ENCODE measurements at regions not wholly inside any gene's neighbourhood (a gene's known extent, or its start where the extent isn't known, plus 50 kb on each side); places are given as distances from the start of the nearest gene placed in this dataset.

DNA sequence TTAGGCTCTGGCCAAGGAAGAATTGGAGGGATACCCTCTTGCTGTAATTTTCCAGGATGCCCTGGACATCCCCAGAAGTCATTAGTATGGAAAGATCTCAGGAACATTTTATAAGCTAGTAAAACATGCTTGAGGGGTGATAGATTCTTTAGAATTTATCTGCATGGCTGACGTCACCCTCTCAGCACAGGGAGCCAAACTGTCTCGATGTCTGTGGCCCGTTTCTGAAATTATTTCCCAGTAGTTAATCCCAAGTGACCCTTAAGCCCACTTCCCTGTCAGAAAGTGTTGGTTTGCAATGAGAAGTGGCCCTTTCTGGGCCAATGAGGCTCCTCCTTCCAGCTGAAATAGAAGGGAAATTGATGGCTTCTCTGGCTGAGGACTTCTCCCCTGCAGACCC, 184.5 kb upstream of the BMPER start:
- Mint-ChIP-seq H3K4me1 (no peaks in the 10 kb centered on the region), H3K27me3 (peaks cover 3% of the 10 kb centered on the region), H3K27ac (no peak overlapping the region), H3K4me3 (no peak overlapping the region), H3K9me3 (ENCODE audit: insufficient read depth) (no peaks in the 10 kb centered on the region)
- Histone ChIP-seq H2AFZ (ENCODE audit: insufficient read depth, low read depth, low read length, poor library complexity, severe bottlenecking) (no peak overlapping the region), H3K9me3 (ENCODE audit: control extremely low read depth in 1 of 3, control insufficient read depth in 2 of 3, insufficient read depth in 1 of 3, low read length in 2 of 3) (no peaks in the 10 kb centered on the region), H4K20me1 (ENCODE audit: control insufficient read depth, insufficient read depth, low read length, poor library complexity, severe bottlenecking) (no peaks in the 10 kb centered on the region), H3K79me2 (ENCODE audit: control insufficient read depth, insufficient read depth, low read length) (no peaks in the 10 kb centered on the region), H3K4me1 (ENCODE audit: control insufficient read depth in 2 of 2, insufficient read depth in 2 of 2, low read length in 2 of 2) (no peaks in the 10 kb centered on the region), H3K27ac (ENCODE audit: low read length in 2 of 2) (no peak overlapping the region), H3K36me3 (replicated peaks in 1 of 2; ENCODE audit: control extremely low read depth in 1 of 2, control insufficient read depth in 1 of 2, extremely low read depth in 1 of 2, insufficient read depth in 2 of 2, low read length in 1 of 2) (no peaks in the 10 kb centered on the region), H3K4me2 (replicated peaks; ENCODE audit: low read depth, low read length, poor library complexity, severe bottlenecking) (no peak overlapping the region), H3K4me3 (ENCODE audit: control extremely low read depth in 1 of 5, extremely low read depth in 1 of 5, insufficient read depth in 1 of 5, low read depth in 2 of 5, low read length in 4 of 5) (no peak overlapping the region), H3K9ac (ENCODE audit: low read length) (no peak overlapping the region), H3K27me3 (replicated peaks in 1 of 4; ENCODE audit: control extremely low read depth in 1 of 4, control insufficient read depth in 3 of 4, insufficient read depth in 4 of 4, low read length in 3 of 4) (no peaks in the 10 kb centered on the region)
- POLR2A ChIA-PET: no interaction called here
- 80% methylated on average over 1 of the region's 3 CpGs for whole genome bisulfite sequencing (ENCODE audit: insufficient coverage)
- CTCF ChIA-PET: no interaction called here
- DNase-seq (no peak), ATAC-seq (ENCODE audit: low read depth) (no peak)
- intact Hi-C loops (cut with micrococcal nuclease): no loop called here
- TF ChIP-seq, protein P1, sequence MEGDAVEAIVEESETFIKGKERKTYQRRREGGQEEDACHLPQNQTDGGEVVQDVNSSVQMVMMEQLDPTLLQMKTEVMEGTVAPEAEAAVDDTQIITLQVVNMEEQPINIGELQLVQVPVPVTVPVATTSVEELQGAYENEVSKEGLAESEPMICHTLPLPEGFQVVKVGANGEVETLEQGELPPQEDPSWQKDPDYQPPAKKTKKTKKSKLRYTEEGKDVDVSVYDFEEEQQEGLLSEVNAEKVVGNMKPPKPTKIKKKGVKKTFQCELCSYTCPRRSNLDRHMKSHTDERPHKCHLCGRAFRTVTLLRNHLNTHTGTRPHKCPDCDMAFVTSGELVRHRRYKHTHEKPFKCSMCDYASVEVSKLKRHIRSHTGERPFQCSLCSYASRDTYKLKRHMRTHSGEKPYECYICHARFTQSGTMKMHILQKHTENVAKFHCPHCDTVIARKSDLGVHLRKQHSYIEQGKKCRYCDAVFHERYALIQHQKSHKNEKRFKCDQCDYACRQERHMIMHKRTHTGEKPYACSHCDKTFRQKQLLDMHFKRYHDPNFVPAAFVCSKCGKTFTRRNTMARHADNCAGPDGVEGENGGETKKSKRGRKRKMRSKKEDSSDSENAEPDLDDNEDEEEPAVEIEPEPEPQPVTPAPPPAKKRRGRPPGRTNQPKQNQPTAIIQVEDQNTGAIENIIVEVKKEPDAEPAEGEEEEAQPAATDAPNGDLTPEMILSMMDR (IDR thresholded peaks at IDR 0.05): no peak
- TF ChIP-seq EZH2 (IDR thresholded peaks at IDR 0.05; ENCODE audit: borderline replicate concordance, insufficient read depth, low read depth, low read length, poor library complexity, severe bottlenecking): no peak

- Histone ChIP-seq H4K20me1 (ENCODE audit: control insufficient read depth, insufficient read depth, low read length, poor library complexity, severe bottlenecking) (no peaks in the 10 kb centered on the region), H3K27me3 (replicated peaks in 1 of 4; ENCODE audit: control extremely low read depth in 1 of 4, control insufficient read depth in 3 of 4, insufficient read depth in 4 of 4, low read length in 3 of 4) (no peaks in the 10 kb centered on the region), H2AFZ (ENCODE audit: insufficient read depth, low read depth, low read length, poor library complexity, severe bottlenecking) (no peak overlapping the region), H3K4me1 (ENCODE audit: control insufficient read depth in 2 of 2, insufficient read depth in 2 of 2, low read length in 2 of 2) (no peaks in the 10 kb centered on the region), H3K9ac (ENCODE audit: low read length) (no peak overlapping the region), H3K36me3 (replicated peaks in 1 of 2; ENCODE audit: control extremely low read depth in 1 of 2, control insufficient read depth in 1 of 2, extremely low read depth in 1 of 2, insufficient read depth in 2 of 2, low read length in 1 of 2) (no peaks in the 10 kb centered on the region), H3K4me3 (ENCODE audit: control extremely low read depth in 1 of 5, extremely low read depth in 1 of 5, insufficient read depth in 1 of 5, low read depth in 2 of 5, low read length in 4 of 5) (no peak overlapping the region), H3K4me2 (replicated peaks; ENCODE audit: low read depth, low read length, poor library complexity, severe bottlenecking) (no peak overlapping the region), H3K27ac (ENCODE audit: low read length in 2 of 2) (no peak overlapping the region), H3K9me3 (ENCODE audit: control extremely low read depth in 1 of 3, control insufficient read depth in 2 of 3, insufficient read depth in 1 of 3, low read length in 2 of 3) (no peaks in the 10 kb centered on the region), H3K79me2 (ENCODE audit: control insufficient read depth, insufficient read depth, low read length) (no peaks in the 10 kb centered on the region)
- ChIA-PET POLR2A (no interaction called here), CTCF (interaction anchor here (0.6 kb wide), 1 partner anchor 114 kb away, joined by 3 read pairs; no protein-coding TSS in a partner anchor)
- no peaks in the 10 kb centered on the region for H3K27me3 Mint-ChIP-seq
- H3K9me3 Mint-ChIP-seq (ENCODE audit: insufficient read depth): no peaks in the 10 kb centered on the region
- DNase-seq (no peak), ATAC-seq (ENCODE audit: low read depth) (no peak)
- H3K4me3 Mint-ChIP-seq: no peak overlapping the region
- intact Hi-C loops (cut with micrococcal nuclease): no loop called here
- WGBS (ENCODE audit: insufficient coverage): 100% methylated on average over 1 of the region's 4 CpGs
- H3K27ac Mint-ChIP-seq: no peak overlapping the region
- TF ChIP-seq, protein P1 (IDR thresholded peaks at IDR 0.05): no peak
- TF ChIP-seq EZH2 (IDR thresholded peaks at IDR 0.05; ENCODE audit: borderline replicate concordance, insufficient read depth, low read depth, low read length, poor library complexity, severe bottlenecking): no peak
- H3K4me1 Mint-ChIP-seq: no peaks in the 10 kb centered on the region
Measured at GRCh38 chr7:33721895-33722294, 183.4 kb upstream of the BMPER start.
